Breast epithelium (tissue), 4 donors: ENCODE measurements at regions not wholly inside any gene's neighbourhood (a gene's known extent, or its start where the extent isn't known, plus 50 kb on each side); places are given as distances from the start of the nearest gene placed in this dataset.

ENCODE experiments used
- DNase-seq, 2 donors: peaks; one replicate each; pipeline ENCODE4 v3.0.0-alpha.2; 2019; ENCODE audit warnings: low spot score in 2 of 2
- H3K27ac ChIP-seq, 2 donors: fragments of 200-600 bp; sonication (generic) in 1 of 2; one replicate each; pipeline ENCODE4 v1.5.1; 2016 to 2019; ENCODE audit warnings: mild to moderate bottlenecking in 1 of 2
- H3K27me3 ChIP-seq, 2 donors: fragments of 200-600 bp; sonication (generic) in 1 of 2; one replicate each; pipeline versions ENCODE4 v1.5.1 to v1.6.0; 2017 to 2019; ENCODE audit warnings: control low read depth in 1 of 2, mild to moderate bottlenecking in 1 of 2
- H3K36me3 ChIP-seq: fragments of 200-600 bp; one replicate; pipeline ENCODE4 v1.5.1; 2019
- H3K4me1 ChIP-seq, 2 donors: fragments of 200-600 bp; sonication (generic); one replicate each; pipeline ENCODE4 v1.5.1; 2016 to 2019; ENCODE audit warnings: control low read depth in 1 of 2
- H3K4me3 ChIP-seq, 3 donors: fragments of 200-600 bp; sonication (generic); 1 replicate in 2 of 3; 2 replicates in 1 of 3; pipeline ENCODE4 v1.5.1; 2016 to 2019; ENCODE audit warnings: mild to moderate bottlenecking in 3 of 3, moderate library complexity in 2 of 3
- H3K9me3 ChIP-seq, 2 donors: fragments of 200-600 bp; sonication (generic) in 1 of 2; one replicate each; pipeline ENCODE4 v1.5.1; 2016 to 2019; ENCODE audit warnings: control low read depth in 1 of 2
- POLR2A ChIP-seq: fragments of 450-650 bp; IDR thresholded peaks from one replicate; pipeline ENCODE4 v1.6.1; 2016; ENCODE audit warnings: antibody characterized with exemption, mild to moderate bottlenecking, moderate library complexity
- POLR2AphosphoS5 ChIP-seq, 3 donors: sonication (generic); formaldehyde crosslinking; IDR thresholded peaks; one replicate each; pipeline ENCODE4 v1.6.1; 2017; ENCODE audit warnings: antibody characterized with exemption in 3 of 3
- intact Hi-C: fragments of 100-400 bp; cut with DNase I; formaldehyde crosslinking; loops from one replicate; pipeline ENCODE4 v1.15.1; 2023; ENCODE audit warnings: low total_unique reads
- TF ChIP-seq, protein P1 (sequence below), 3 donors: fragments of 450-650 bp; IDR thresholded peaks; one replicate each; pipeline ENCODE4 v1.5.1; 2016 to 2017; ENCODE audit warnings: antibody characterized with exemption in 3 of 3, mild to moderate bottlenecking in 3 of 3, moderate library complexity in 3 of 3

DNA sequence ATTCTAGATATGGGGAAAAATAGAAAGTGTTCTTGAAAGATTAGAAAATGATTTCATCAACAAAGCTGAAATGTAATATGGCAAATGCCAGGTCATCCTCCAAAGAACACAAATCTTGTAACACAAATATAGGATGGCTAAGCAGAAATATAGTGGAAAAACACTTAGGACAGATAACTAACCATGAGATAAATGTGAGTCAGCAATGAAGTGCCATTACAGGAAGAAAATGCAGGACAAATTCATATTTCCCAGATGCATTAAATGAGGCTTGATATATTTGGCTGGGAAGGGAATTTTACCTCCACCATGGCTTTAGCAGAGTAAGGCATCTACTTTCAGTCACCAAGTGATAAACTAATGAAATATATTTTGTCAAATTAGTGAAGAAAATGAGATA is 92.8 kb upstream of the SEMA6D start:
- Histone ChIP-seq H3K4me1 (no peaks in the 10 kb centered on the region), H3K4me3 (no peak overlapping the region), H3K36me3 (no peaks in the 10 kb centered on the region), H3K27me3 (no peaks in the 10 kb centered on the region), H3K9me3 (no peaks in the 10 kb centered on the region), H3K27ac (no peak overlapping the region)
- no peak for DNase-seq
- intact Hi-C loops, result no loop called here
- TF ChIP-seq, protein P1, sequence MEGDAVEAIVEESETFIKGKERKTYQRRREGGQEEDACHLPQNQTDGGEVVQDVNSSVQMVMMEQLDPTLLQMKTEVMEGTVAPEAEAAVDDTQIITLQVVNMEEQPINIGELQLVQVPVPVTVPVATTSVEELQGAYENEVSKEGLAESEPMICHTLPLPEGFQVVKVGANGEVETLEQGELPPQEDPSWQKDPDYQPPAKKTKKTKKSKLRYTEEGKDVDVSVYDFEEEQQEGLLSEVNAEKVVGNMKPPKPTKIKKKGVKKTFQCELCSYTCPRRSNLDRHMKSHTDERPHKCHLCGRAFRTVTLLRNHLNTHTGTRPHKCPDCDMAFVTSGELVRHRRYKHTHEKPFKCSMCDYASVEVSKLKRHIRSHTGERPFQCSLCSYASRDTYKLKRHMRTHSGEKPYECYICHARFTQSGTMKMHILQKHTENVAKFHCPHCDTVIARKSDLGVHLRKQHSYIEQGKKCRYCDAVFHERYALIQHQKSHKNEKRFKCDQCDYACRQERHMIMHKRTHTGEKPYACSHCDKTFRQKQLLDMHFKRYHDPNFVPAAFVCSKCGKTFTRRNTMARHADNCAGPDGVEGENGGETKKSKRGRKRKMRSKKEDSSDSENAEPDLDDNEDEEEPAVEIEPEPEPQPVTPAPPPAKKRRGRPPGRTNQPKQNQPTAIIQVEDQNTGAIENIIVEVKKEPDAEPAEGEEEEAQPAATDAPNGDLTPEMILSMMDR (IDR thresholded peaks at IDR 0.05), result no peak
- no peak for TF ChIP-seq POLR2A
- TF ChIP-seq POLR2AphosphoS5 (IDR thresholded peaks at IDR 0.05), result no peak

- no peak for TF ChIP-seq POLR2A
- TF ChIP-seq, protein P1 (IDR thresholded peaks at IDR 0.05), result no peak
- TF ChIP-seq POLR2AphosphoS5 (IDR thresholded peaks at IDR 0.05), result no peak
- no peak overlapping the region for H3K4me3 ChIP-seq
- H3K4me1 ChIP-seq, result no peaks in the 10 kb centered on the region
- H3K27ac ChIP-seq, result no peak overlapping the region
- H3K36me3 ChIP-seq, result no peaks in the 10 kb centered on the region
- intact Hi-C loops, result no loop called here
- no peaks in the 10 kb centered on the region for H3K27me3 ChIP-seq
- no peaks in the 10 kb centered on the region for H3K9me3 ChIP-seq
- no peak for DNase-seq
Observed at GRCh38 chr15:47639042-47639441, 78.3 kb upstream of the SEMA6D start.

GRCh38 chr15:47640079-47640478 is 77.2 kb upstream of the SEMA6D start:
- no peaks in the 10 kb centered on the region for H3K36me3 ChIP-seq
- no peak overlapping the region for H3K27ac ChIP-seq
- TF ChIP-seq POLR2AphosphoS5 (IDR thresholded peaks at IDR 0.05), result no peak
- TF ChIP-seq, protein P1 (IDR thresholded peaks at IDR 0.05), result no peak
- no peak for TF ChIP-seq POLR2A
- intact Hi-C loops, result no loop called here
- no peaks in the 10 kb centered on the region for H3K9me3 ChIP-seq
- H3K27me3 ChIP-seq, result no peaks in the 10 kb centered on the region
- H3K4me3 ChIP-seq, result no peak overlapping the region
- DNase-seq, result no peak
- no peaks in the 10 kb centered on the region for H3K4me1 ChIP-seq

DNA sequence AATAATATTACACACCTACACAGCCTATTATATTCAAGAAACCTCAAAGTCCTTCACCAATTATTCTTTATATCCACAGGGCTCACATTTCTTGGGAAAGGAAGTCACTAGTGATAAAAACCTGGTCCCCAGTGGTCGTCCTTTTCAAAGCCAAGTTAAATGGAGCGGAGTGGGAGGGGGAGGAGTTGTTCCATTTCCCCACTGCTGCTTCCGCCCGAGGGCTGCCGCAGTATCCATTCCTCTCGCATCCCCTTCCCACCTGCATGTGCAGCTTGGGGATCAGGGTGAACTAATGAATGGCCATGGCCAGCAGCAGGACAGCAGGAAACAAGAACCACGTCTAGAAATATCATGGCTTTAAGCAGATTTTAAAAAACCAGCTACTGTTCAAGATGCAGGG is 76.4 kb upstream of the SEMA6D start:
- Histone ChIP-seq H3K4me1 (no peaks in the 10 kb centered on the region), H3K4me3 (no peak overlapping the region), H3K36me3 (no peaks in the 10 kb centered on the region), H3K27me3 (no peaks in the 10 kb centered on the region), H3K9me3 (no peaks in the 10 kb centered on the region), H3K27ac (no peak overlapping the region)
- intact Hi-C loops, result no loop called here
- no peak for DNase-seq
- TF ChIP-seq, protein P1 (IDR thresholded peaks at IDR 0.05), result no peak
- TF ChIP-seq POLR2AphosphoS5 (IDR thresholded peaks at IDR 0.05) (no peak), POLR2A (no peak)

DNA sequence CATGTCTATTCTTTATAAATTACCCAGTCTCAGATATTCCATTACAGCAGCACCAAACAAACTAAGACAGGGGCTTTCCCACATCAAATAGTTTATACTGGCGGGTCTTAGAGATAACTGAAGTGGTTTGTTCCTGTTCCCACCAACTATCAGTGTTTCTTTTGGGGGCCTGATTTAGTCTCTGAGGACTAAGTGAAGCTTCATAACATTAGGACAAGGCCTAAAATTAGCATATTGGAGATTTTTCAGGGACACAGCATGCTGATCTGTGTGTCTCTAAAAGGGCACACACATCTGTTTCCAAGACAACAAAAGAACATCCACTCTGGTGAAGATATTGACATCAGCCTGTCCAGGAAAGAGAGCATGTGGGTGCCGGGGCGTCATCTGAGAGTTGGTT is 72.6 kb upstream of the SEMA6D start:
- intact Hi-C loops, result no loop called here
- H3K27me3 ChIP-seq, result no peaks in the 10 kb centered on the region
- H3K4me1 ChIP-seq, result no peaks in the 10 kb centered on the region
- no peaks in the 10 kb centered on the region for H3K9me3 ChIP-seq
- TF ChIP-seq POLR2AphosphoS5 (IDR thresholded peaks at IDR 0.05), result no peak
- no peak for TF ChIP-seq POLR2A
- TF ChIP-seq, protein P1 (IDR thresholded peaks at IDR 0.05), result no peak
- DNase-seq, result no peak
- no peak overlapping the region for H3K4me3 ChIP-seq
- H3K27ac ChIP-seq, result no peak overlapping the region
- H3K36me3 ChIP-seq, result no peaks in the 10 kb centered on the region
